HL-60 (cell line): ENCODE measurements at regions not wholly inside any gene's neighbourhood (a gene's known extent, or its start where the extent isn't known, plus 50 kb on each side); places are given as distances from the start of the nearest gene placed in this dataset.

Experiments
- DNase-seq, 2 experiments: peaks; one replicate each; pipeline ENCODE4 v3.0.0-alpha.2; 2010 to 2020; ENCODE audit warnings: low read depth in 1 of 2, low spot score in 1 of 2
- H3K27ac ChIP-seq: fragments of 250-450 bp; sonication (Bioruptor Pico); replicated peaks from 2 replicates; pipeline ENCODE4 v1.5.1; 2020; ENCODE audit warnings: mild to moderate bottlenecking, moderate library complexity
- H3K27me3 ChIP-seq: fragments of 250-450 bp; sonication (Bioruptor Pico); 2 replicates; pipeline ENCODE4 v1.5.1; 2021; ENCODE audit warnings: mild to moderate bottlenecking, moderate library complexity; ENCODE audit not compliant: insufficient read depth, poor library complexity, severe bottlenecking
- H3K4me3 ChIP-seq: replicated peaks from 2 replicates; pipeline ENCODE4 v1.5.1; 2011; ENCODE audit warnings: mild to moderate bottlenecking, control low read depth, low read length; ENCODE audit not compliant: insufficient read depth
- GABPA ChIP-seq: IDR thresholded peaks from 2 replicates; pipeline ENCODE4 v1.6.1; 2012; ENCODE audit warnings: low read depth
- POLR2AphosphoS5 ChIP-seq: IDR thresholded peaks from 2 replicates; pipeline ENCODE4 v1.6.1; 2012; ENCODE audit warnings: low read depth
- SPI1 ChIP-seq: IDR thresholded peaks from 2 replicates; pipeline ENCODE4 v1.6.1; 2012; ENCODE audit warnings: low read depth, mild to moderate bottlenecking, borderline replicate concordance
- TF ChIP-seq, protein P1 (sequence below): IDR thresholded peaks from one replicate; pipeline ENCODE4 v1.5.1; 2011; ENCODE audit warnings: low read length, control low read depth, inconsistent platforms; ENCODE audit not compliant: insufficient read depth
- TF ChIP-seq, protein P2 (sequence below): IDR thresholded peaks from 2 replicates; pipeline ENCODE4 v1.6.1; 2012; ENCODE audit warnings: low read depth; ENCODE audit not compliant: insufficient replicate concordance

DNA sequence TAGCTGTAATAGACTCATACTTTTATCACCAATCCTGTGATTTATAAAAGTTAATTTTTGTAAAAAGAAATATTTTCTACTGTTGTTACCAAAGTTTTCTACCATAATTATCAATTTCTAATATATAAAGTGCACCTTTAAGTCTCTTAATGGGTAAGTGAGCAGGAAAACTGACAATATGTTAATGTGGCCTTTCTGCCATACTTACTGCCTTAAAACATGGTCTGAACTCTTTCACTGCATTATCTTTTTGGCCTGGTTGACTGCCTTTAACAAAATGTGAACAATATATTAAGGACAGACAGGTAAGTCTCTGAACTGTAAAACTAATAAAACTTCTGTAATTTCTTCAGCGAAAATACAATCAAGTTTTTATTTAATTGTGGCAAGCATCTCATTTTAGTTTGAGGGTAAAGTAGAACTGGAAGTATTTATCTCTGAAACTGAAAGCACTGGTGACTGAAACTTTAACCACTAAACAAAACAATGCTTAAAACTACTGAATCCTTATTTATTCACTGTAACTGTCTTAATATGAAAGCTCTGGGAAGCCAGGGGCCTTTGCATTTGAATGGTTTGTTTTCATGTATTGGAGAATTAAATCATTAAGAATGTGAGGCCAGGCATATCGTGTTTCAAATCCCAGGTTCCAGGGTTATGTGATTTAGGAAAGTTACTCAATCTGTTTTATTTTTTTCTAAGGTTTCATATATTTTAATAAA is 948.8 kb upstream of the POT1 start:
- DNase-seq: no peak
- TF ChIP-seq, protein P1, sequence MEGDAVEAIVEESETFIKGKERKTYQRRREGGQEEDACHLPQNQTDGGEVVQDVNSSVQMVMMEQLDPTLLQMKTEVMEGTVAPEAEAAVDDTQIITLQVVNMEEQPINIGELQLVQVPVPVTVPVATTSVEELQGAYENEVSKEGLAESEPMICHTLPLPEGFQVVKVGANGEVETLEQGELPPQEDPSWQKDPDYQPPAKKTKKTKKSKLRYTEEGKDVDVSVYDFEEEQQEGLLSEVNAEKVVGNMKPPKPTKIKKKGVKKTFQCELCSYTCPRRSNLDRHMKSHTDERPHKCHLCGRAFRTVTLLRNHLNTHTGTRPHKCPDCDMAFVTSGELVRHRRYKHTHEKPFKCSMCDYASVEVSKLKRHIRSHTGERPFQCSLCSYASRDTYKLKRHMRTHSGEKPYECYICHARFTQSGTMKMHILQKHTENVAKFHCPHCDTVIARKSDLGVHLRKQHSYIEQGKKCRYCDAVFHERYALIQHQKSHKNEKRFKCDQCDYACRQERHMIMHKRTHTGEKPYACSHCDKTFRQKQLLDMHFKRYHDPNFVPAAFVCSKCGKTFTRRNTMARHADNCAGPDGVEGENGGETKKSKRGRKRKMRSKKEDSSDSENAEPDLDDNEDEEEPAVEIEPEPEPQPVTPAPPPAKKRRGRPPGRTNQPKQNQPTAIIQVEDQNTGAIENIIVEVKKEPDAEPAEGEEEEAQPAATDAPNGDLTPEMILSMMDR: no peak
- Histone ChIP-seq H3K27me3 (no peaks in the 10 kb centered on the region), H3K4me3 (no peak overlapping the region), H3K27ac (no peak overlapping the region)

DNA sequence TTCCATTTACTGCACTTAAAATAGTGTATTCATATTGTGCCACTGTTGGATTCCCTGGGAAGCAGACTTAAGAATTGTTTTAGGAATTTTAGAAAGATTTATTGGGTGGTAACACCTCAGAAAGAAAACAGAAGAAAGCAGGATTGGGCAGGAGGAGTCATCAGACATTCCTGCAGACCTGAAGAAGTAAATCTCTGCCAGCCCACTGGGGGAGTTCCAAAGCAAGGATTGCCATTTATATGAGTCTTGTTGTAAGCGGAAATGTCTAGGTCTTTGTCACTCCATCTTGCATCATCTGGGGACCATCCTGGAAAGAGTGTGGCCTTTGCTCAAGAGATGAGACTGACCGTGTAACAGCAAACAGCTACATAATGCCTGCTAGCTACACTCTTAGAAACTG is 947.6 kb upstream of the POT1 start:
- TF ChIP-seq GABPA: no peak
- TF ChIP-seq POLR2AphosphoS5: no peak
- TF ChIP-seq, protein P2, sequence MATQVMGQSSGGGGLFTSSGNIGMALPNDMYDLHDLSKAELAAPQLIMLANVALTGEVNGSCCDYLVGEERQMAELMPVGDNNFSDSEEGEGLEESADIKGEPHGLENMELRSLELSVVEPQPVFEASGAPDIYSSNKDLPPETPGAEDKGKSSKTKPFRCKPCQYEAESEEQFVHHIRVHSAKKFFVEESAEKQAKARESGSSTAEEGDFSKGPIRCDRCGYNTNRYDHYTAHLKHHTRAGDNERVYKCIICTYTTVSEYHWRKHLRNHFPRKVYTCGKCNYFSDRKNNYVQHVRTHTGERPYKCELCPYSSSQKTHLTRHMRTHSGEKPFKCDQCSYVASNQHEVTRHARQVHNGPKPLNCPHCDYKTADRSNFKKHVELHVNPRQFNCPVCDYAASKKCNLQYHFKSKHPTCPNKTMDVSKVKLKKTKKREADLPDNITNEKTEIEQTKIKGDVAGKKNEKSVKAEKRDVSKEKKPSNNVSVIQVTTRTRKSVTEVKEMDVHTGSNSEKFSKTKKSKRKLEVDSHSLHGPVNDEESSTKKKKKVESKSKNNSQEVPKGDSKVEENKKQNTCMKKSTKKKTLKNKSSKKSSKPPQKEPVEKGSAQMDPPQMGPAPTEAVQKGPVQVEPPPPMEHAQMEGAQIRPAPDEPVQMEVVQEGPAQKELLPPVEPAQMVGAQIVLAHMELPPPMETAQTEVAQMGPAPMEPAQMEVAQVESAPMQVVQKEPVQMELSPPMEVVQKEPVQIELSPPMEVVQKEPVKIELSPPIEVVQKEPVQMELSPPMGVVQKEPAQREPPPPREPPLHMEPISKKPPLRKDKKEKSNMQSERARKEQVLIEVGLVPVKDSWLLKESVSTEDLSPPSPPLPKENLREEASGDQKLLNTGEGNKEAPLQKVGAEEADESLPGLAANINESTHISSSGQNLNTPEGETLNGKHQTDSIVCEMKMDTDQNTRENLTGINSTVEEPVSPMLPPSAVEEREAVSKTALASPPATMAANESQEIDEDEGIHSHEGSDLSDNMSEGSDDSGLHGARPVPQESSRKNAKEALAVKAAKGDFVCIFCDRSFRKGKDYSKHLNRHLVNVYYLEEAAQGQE: no peak
- TF ChIP-seq, protein P1: no peak
- TF ChIP-seq SPI1: no peak
- H3K27me3 ChIP-seq: no peaks in the 10 kb centered on the region
- DNase-seq: no peak

GRCh38 chr7:125876431-125876830 is 946.8 kb upstream of the POT1 start:
- Histone ChIP-seq H3K4me3 (no peak overlapping the region), H3K27me3 (no peaks in the 10 kb centered on the region), H3K27ac (no peak overlapping the region)
- no peak for DNase-seq
- TF ChIP-seq, protein P1: no peak
- TF ChIP-seq GABPA: no peak
- no peak for TF ChIP-seq POLR2AphosphoS5
- TF ChIP-seq SPI1: no peak
- TF ChIP-seq, protein P2: no peak

More for the DNA sequence above, 947.6 kb upstream of the POT1 start:
- no peak overlapping the region for H3K27ac ChIP-seq
- H3K4me3 ChIP-seq: no peak overlapping the region

DNA sequence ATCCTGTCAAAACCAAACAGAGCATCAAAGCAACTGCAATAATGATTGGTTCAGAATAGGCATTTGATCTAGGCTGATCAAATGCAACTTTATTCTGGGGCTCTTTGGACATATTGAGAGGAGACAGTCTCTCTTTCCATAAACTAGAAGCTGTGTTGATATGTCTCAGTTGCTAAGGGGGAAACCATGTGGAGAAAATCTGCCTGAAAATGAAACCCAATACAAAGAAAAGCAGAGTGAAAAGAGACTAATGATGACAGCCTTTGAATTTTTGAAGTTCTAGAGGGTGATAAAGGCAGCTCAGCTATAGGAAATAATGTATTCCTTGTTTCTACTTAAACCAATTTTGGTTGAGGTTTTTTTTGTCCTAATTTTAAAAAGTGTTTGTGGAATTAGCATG is 941.8 kb upstream of the POT1 start:
- no peak for DNase-seq
- TF ChIP-seq POLR2AphosphoS5 (no peak), GABPA (no peak), SPI1 (no peak)
- TF ChIP-seq, protein P1: no peak
- TF ChIP-seq, protein P2: no peak
- no peak overlapping the region for H3K4me3 ChIP-seq
- H3K27me3 ChIP-seq: no peaks in the 10 kb centered on the region
- H3K27ac ChIP-seq: no peak overlapping the region
